Coronary artery (tissue), 2 donors: ENCODE measurements at regions not wholly inside any gene's neighbourhood (a gene's known extent, or its start where the extent isn't known, plus 50 kb on each side); places are given as distances from the start of the nearest gene placed in this dataset.

Experiments
- DNase-seq: peaks from one replicate; pipeline ENCODE4 v3.0.0-alpha.2; 2017; ENCODE audit warnings: low spot score
- H3K27ac ChIP-seq, 2 donors: fragments of 200-600 bp; sonication (generic); one replicate each; pipeline ENCODE4 v1.5.1; 2016 to 2019
- H3K4me3 ChIP-seq: fragments of 200-600 bp; sonication (generic); 2 replicates; pipeline ENCODE4 v1.5.1; 2016; ENCODE audit warnings: mild to moderate bottlenecking, moderate library complexity
- TF ChIP-seq, protein P1 (sequence below): fragments of 200-600 bp; sonication (generic); IDR thresholded peaks from one replicate; pipeline ENCODE4 v1.5.1; 2019; ENCODE audit warnings: antibody characterized with exemption

GRCh38 chr20:11080781-11081377 is 407.1 kb upstream of the JAG1 start:
- TF ChIP-seq, protein P1, sequence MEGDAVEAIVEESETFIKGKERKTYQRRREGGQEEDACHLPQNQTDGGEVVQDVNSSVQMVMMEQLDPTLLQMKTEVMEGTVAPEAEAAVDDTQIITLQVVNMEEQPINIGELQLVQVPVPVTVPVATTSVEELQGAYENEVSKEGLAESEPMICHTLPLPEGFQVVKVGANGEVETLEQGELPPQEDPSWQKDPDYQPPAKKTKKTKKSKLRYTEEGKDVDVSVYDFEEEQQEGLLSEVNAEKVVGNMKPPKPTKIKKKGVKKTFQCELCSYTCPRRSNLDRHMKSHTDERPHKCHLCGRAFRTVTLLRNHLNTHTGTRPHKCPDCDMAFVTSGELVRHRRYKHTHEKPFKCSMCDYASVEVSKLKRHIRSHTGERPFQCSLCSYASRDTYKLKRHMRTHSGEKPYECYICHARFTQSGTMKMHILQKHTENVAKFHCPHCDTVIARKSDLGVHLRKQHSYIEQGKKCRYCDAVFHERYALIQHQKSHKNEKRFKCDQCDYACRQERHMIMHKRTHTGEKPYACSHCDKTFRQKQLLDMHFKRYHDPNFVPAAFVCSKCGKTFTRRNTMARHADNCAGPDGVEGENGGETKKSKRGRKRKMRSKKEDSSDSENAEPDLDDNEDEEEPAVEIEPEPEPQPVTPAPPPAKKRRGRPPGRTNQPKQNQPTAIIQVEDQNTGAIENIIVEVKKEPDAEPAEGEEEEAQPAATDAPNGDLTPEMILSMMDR = no peak
- DNase-seq = no peak
- Histone ChIP-seq H3K27ac (no peak overlapping the region), H3K4me3 (no peak overlapping the region)

DNA sequence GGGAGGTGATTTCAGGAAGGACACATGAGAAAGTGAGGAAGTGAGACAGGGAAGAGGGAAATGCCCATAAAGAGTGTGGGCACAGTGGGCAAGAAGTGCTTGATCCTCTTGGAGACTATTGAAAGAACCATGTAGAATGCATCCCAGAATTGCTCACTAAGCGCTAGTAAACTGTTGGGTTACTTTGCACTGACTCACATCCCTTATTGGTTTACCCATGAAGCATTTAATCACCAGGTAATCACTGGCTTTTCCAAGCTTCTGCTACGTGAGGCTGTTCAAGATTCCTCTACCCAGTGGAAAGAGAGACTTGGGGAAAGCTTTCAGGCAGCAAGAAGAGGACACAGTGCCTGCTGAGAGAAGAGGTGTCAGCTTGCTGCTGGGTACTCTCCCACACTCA is 410.0 kb upstream of the JAG1 start:
- DNase-seq = no peak
- Histone ChIP-seq H3K4me3 (no peak overlapping the region), H3K27ac (no peak overlapping the region)
- TF ChIP-seq, protein P1 = no peak

DNA sequence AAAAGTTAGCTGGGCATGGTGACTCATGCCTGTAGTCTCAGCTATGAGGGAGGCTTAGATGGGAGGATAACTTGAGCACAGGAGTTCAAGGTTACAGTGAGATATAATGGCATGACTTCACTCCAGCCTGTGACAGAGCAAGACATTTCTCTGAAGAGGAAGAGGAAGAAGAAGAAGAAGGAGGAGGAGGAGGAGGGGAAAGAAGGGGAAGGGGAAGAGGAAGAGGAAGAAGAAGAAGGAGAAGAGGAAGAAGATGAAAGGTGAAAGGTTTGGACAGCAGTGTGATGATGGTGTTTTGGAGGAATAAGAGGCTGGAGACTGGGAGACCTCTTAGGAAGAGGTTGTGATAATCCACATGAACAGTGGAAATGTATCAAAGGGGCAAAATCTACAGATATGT is 410.7 kb upstream of the JAG1 start:
- H3K27ac ChIP-seq = no peak overlapping the region
- no peak for DNase-seq
- no peak overlapping the region for H3K4me3 ChIP-seq
- TF ChIP-seq, protein P1 = no peak

DNA sequence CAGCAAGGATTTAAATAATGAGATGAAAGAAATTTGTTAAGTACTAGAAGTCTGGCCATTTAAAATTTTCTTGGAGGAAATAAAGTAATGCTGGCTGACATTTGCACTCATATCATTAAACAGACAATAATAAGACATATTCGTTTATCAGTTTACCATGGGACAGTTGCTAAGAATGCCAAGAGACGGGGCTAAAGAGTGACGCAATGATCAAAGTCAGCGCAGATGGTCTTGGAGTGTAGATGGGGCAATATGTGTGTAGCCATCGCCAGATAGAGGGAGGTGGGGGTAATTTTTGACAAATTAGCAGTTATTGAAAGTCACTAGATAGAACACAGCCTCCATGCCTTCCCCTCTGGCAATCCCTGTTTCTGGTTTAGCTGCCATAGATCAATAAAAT is 413.2 kb upstream of the JAG1 start:
- no peak for DNase-seq
- no peak overlapping the region for H3K27ac ChIP-seq
- H3K4me3 ChIP-seq = no peak overlapping the region
- TF ChIP-seq, protein P1 = no peak

DNA sequence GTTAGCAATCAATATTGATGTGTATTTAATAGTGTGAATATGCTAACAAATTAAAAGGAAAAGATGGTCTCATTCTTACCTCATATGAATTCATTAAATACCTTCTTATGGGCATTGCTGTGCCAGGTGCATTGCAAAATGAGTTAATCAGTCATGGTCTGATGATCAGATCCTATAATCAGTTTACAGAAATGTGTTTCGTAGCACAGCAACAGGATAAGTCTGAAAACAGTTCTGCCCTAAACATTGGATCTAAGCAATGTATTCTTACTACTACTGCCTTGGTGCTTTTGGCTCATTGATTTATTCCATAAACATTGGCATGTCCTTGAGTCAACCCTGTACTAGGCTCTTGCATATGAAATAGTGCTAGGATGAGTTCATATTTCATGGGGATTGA is 417.0 kb upstream of the JAG1 start:
- DNase-seq = no peak
- no peak overlapping the region for H3K4me3 ChIP-seq
- H3K27ac ChIP-seq = no peak overlapping the region
- TF ChIP-seq, protein P1 = no peak

- Histone ChIP-seq H3K4me3 (no peak overlapping the region), H3K27ac (peak overlapping the region in 1 of 2 donors; percentile 5)
- no peak for DNase-seq
- TF ChIP-seq, protein P1 = no peak
Measured at GRCh38 chr20:11091511-11091910, 417.7 kb upstream of the JAG1 start.

GRCh38 chr20:11092151-11092550 is 418.4 kb upstream of the JAG1 start:
- DNase-seq = no peak
- TF ChIP-seq, protein P1 = no peak
- Histone ChIP-seq H3K4me3 (no peak overlapping the region), H3K27ac (no peak overlapping the region)
